Mesothelial cell of epicardium (in vitro differentiated cells): ENCODE measurements at regions not wholly inside any gene's neighbourhood (a gene's known extent, or its start where the extent isn't known, plus 50 kb on each side); places are given as distances from the start of the nearest gene placed in this dataset.

ENCODE experiments used
- DNase-seq, 2 experiments: peaks; one replicate each; pipeline ENCODE4 v3.0.0; 2021; ENCODE audit warnings: low spot score in 2 of 2; ENCODE audit not compliant: unreplicated experiment in 2 of 2
- H3K27ac Mint-ChIP-seq: 2 replicates; pipeline ENCODE4 v1.8.0; 2021; ENCODE audit warnings: mixed read lengths
- H3K27me3 Mint-ChIP-seq: 2 replicates; pipeline ENCODE4 v1.8.0; 2021; ENCODE audit warnings: low read depth, mixed read lengths
- H3K36me3 Mint-ChIP-seq: 2 replicates; pipeline ENCODE4 v1.8.0; 2021; ENCODE audit warnings: mixed read lengths
- H3K4me1 Mint-ChIP-seq: 2 replicates; pipeline ENCODE4 v1.8.0; 2021; ENCODE audit warnings: mixed read lengths
- H3K4me3 Mint-ChIP-seq: 2 replicates; pipeline ENCODE4 v1.8.0; 2021; ENCODE audit warnings: mild to moderate bottlenecking, moderate library complexity, mixed read lengths
- H3K9me3 Mint-ChIP-seq: 2 replicates; pipeline ENCODE4 v1.8.0; 2021; ENCODE audit warnings: mixed read lengths
- CTCF ChIP-seq: fragments of 200-600 bp; sonication (generic); IDR thresholded peaks from one replicate; pipeline ENCODE4 v1.5.0; 2021; ENCODE audit warnings: antibody characterized with exemption; ENCODE audit not compliant: unreplicated experiment

GRCh38 chr11:129324533-129325175, 51.0 kb upstream of the BARX2 start:
- H3K9me3 Mint-ChIP-seq: no peaks in the 10 kb centered on the region
- H3K27me3 Mint-ChIP-seq: no peaks in the 10 kb centered on the region
- H3K4me1 Mint-ChIP-seq: peaks cover 19% of the 10 kb centered on the region
- no peaks in the 10 kb centered on the region for H3K36me3 Mint-ChIP-seq
- DNase-seq: no peak
- no peak overlapping the region for H3K27ac Mint-ChIP-seq
- no peak overlapping the region for H3K4me3 Mint-ChIP-seq
- TF ChIP-seq CTCF: no peak

GRCh38 chr11:129323896-129324502, 51.6 kb upstream of the BARX2 start:
- no peaks in the 10 kb centered on the region for H3K27me3 Mint-ChIP-seq
- no peaks in the 10 kb centered on the region for H3K36me3 Mint-ChIP-seq
- H3K27ac Mint-ChIP-seq: no peak overlapping the region
- no peak overlapping the region for H3K4me3 Mint-ChIP-seq
- peaks cover 22% of the 10 kb centered on the region for H3K4me1 Mint-ChIP-seq
- H3K9me3 Mint-ChIP-seq: no peaks in the 10 kb centered on the region
- DNase-seq: no peak
- TF ChIP-seq CTCF: no peak

- Mint-ChIP-seq H3K36me3 (no peaks in the 10 kb centered on the region), H3K27me3 (no peaks in the 10 kb centered on the region), H3K9me3 (no peaks in the 10 kb centered on the region), H3K27ac (no peak overlapping the region), H3K4me1 (peaks cover 20% of the 10 kb centered on the region), H3K4me3 (no peak overlapping the region)
- no peak for DNase-seq
- TF ChIP-seq CTCF: no peak
Observed at GRCh38 chr11:129322941-129323340, 52.7 kb upstream of the BARX2 start.

- H3K9me3 Mint-ChIP-seq: no peaks in the 10 kb centered on the region
- TF ChIP-seq CTCF: no peak
- peaks cover 27% of the 10 kb centered on the region for H3K4me1 Mint-ChIP-seq
- H3K4me3 Mint-ChIP-seq: no peak overlapping the region
- H3K36me3 Mint-ChIP-seq: no peaks in the 10 kb centered on the region
- H3K27me3 Mint-ChIP-seq: no peaks in the 10 kb centered on the region
- no peak overlapping the region for H3K27ac Mint-ChIP-seq
- no peak for DNase-seq
Observed at GRCh38 chr11:129321076-129321475, 54.6 kb upstream of the BARX2 start.

- no peak for TF ChIP-seq CTCF
- Mint-ChIP-seq H3K36me3 (no peaks in the 10 kb centered on the region), H3K27ac (no peak overlapping the region), H3K4me1 (peaks cover 33% of the 10 kb centered on the region), H3K27me3 (no peaks in the 10 kb centered on the region), H3K9me3 (no peaks in the 10 kb centered on the region), H3K4me3 (no peak overlapping the region)
- no peak for DNase-seq
Observed at GRCh38 chr11:129320494-129320893, 55.2 kb upstream of the BARX2 start.
